Sigmoid colon (tissue), 4 donors: ENCODE measurements at regions not wholly inside any gene's neighbourhood (a gene's known extent, or its start where the extent isn't known, plus 50 kb on each side); places are given as distances from the start of the nearest gene placed in this dataset.

ENCODE experiments used
- EP300 ChIP-seq, 4 donors: sonication (generic); formaldehyde crosslinking; IDR thresholded peaks; one replicate each; pipeline ENCODE4 v1.6.1; 2017; ENCODE audit warnings: antibody characterized with exemption in 4 of 4
- POLR2AphosphoS5 ChIP-seq, 4 donors: sonication (generic); formaldehyde crosslinking; IDR thresholded peaks; one replicate each; pipeline ENCODE4 v1.6.1; 2017; ENCODE audit warnings: antibody characterized with exemption in 4 of 4

GRCh38 chr13:79070343-79070974 lies 335.6 kb downstream of the RBM26 start:
- no peak for TF ChIP-seq EP300 (IDR thresholded peaks at IDR 0.05)
- TF ChIP-seq POLR2AphosphoS5 (IDR thresholded peaks at IDR 0.05), result no peak
